ENCODE measurements at regions not wholly inside any gene's neighbourhood (a gene's known extent, or its start where the extent isn't known, plus 50 kb on each side); places are given as distances from the start of the nearest gene placed in this dataset.
"Not testable (repeated sequence)": the region's sequence is repeated elsewhere in the genome, so short reads cannot be mapped to it uniquely, and the experiment has no call there.

DNA sequence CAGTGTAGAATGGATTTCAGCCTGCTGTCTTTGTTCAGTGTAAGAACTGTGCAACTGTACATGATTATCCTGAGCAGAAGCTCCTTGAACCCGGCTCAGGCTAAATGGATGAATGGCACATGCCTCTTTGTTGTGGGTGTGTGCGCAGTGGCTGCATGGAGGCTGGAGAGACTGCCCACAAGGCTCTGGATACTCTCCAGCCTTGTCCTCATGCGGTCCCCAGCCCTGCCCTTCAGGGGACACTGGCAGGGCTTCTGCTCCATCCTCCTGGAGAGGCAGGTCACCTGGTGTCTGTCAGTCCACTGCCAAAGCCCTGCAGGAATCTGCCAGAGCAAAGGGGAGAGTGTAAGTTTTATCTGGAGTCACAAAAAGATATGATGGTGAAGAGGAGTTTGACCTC, 241.7 kb upstream of the EXOC2 start:
- ATAC-seq (no peak), DNase-seq (ENCODE audit: low spot score) (no peak)
- no peak overlapping the region for H3K4me3 Mint-ChIP-seq
- ChIA-PET CTCF (no interaction called here), POLR2A (no interaction called here)
- H3K9me3 Mint-ChIP-seq: peaks cover 3% of the 10 kb centered on the region; the same call in 1 of the 2 replicates
- TF ChIP-seq, protein P1, sequence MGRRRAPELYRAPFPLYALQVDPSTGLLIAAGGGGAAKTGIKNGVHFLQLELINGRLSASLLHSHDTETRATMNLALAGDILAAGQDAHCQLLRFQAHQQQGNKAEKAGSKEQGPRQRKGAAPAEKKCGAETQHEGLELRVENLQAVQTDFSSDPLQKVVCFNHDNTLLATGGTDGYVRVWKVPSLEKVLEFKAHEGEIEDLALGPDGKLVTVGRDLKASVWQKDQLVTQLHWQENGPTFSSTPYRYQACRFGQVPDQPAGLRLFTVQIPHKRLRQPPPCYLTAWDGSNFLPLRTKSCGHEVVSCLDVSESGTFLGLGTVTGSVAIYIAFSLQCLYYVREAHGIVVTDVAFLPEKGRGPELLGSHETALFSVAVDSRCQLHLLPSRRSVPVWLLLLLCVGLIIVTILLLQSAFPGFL (CRISPR knock-in tag; IDR thresholded peaks at IDR 0.05; ENCODE audit: borderline replicate concordance): no peak
- TF ChIP-seq FOXK1 (CRISPR knock-in tag; IDR thresholded peaks at IDR 0.05): no peak
- TF ChIP-seq, protein P2, sequence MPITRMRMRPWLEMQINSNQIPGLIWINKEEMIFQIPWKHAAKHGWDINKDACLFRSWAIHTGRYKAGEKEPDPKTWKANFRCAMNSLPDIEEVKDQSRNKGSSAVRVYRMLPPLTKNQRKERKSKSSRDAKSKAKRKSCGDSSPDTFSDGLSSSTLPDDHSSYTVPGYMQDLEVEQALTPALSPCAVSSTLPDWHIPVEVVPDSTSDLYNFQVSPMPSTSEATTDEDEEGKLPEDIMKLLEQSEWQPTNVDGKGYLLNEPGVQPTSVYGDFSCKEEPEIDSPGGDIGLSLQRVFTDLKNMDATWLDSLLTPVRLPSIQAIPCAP (CRISPR knock-in tag; IDR thresholded peaks at IDR 0.05): no peak
- no peak for TF ChIP-seq TEAD4 (CRISPR knock-in tag; IDR thresholded peaks at IDR 0.05)
- TF ChIP-seq ZNF317 (CRISPR knock-in tag; IDR thresholded peaks at IDR 0.05; ENCODE audit: borderline replicate concordance, low read depth): no peak
- TF ChIP-seq NFATC4 (CRISPR knock-in tag; IDR thresholded peaks at IDR 0.05): no peak
- TF ChIP-seq, protein P3, sequence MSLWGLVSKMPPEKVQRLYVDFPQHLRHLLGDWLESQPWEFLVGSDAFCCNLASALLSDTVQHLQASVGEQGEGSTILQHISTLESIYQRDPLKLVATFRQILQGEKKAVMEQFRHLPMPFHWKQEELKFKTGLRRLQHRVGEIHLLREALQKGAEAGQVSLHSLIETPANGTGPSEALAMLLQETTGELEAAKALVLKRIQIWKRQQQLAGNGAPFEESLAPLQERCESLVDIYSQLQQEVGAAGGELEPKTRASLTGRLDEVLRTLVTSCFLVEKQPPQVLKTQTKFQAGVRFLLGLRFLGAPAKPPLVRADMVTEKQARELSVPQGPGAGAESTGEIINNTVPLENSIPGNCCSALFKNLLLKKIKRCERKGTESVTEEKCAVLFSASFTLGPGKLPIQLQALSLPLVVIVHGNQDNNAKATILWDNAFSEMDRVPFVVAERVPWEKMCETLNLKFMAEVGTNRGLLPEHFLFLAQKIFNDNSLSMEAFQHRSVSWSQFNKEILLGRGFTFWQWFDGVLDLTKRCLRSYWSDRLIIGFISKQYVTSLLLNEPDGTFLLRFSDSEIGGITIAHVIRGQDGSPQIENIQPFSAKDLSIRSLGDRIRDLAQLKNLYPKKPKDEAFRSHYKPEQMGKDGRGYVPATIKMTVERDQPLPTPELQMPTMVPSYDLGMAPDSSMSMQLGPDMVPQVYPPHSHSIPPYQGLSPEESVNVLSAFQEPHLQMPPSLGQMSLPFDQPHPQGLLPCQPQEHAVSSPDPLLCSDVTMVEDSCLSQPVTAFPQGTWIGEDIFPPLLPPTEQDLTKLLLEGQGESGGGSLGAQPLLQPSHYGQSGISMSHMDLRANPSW (CRISPR knock-in tag; conservative IDR thresholded peaks at IDR 0.05; ENCODE audit: low read depth): no peak
- TF ChIP-seq, protein P4, sequence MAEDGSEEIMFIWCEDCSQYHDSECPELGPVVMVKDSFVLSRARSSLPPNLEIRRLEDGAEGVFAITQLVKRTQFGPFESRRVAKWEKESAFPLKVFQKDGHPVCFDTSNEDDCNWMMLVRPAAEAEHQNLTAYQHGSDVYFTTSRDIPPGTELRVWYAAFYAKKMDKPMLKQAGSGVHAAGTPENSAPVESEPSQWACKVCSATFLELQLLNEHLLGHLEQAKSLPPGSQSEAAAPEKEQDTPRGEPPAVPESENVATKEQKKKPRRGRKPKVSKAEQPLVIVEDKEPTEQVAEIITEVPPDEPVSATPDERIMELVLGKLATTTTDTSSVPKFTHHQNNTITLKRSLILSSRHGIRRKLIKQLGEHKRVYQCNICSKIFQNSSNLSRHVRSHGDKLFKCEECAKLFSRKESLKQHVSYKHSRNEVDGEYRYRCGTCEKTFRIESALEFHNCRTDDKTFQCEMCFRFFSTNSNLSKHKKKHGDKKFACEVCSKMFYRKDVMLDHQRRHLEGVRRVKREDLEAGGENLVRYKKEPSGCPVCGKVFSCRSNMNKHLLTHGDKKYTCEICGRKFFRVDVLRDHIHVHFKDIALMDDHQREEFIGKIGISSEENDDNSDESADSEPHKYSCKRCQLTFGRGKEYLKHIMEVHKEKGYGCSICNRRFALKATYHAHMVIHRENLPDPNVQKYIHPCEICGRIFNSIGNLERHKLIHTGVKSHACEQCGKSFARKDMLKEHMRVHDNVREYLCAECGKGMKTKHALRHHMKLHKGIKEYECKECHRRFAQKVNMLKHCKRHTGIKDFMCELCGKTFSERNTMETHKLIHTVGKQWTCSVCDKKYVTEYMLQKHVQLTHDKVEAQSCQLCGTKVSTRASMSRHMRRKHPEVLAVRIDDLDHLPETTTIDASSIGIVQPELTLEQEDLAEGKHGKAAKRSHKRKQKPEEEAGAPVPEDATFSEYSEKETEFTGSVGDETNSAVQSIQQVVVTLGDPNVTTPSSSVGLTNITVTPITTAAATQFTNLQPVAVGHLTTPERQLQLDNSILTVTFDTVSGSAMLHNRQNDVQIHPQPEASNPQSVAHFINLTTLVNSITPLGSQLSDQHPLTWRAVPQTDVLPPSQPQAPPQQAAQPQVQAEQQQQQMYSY (CRISPR knock-in tag; IDR thresholded peaks at IDR 0.05): no peak
- TF ChIP-seq JAZF1 (CRISPR knock-in tag; IDR thresholded peaks at IDR 0.05): no peak
- peaks cover 29% of the 10 kb centered on the region for H3K27me3 Mint-ChIP-seq (ENCODE audit: low read depth)
- H3K27ac Mint-ChIP-seq: no peak overlapping the region
- no peaks in the 10 kb centered on the region for H3K36me3 Mint-ChIP-seq
- peaks cover 25% of the 10 kb centered on the region for H3K4me1 Mint-ChIP-seq

DNA sequence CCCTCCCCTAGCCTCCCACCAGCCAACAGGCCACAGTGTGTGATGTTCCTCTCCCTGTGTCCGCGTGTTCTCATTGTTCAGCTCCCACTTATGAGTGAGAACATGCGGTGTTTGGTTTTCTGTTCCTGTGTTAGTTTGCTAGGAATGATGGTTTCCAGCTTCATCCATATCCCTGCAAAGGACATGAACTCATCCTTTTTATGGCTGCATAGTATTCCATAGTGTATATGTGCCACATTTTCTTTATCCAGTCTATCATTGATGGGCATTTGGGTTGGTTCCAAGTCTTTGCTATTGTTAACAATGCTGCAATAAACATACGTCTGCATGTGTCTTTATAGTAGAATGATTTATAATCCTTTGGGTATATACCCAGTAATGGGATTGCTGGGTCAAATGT, 239.0 kb upstream of the EXOC2 start:
- H3K4me3 Mint-ChIP-seq; CTCF ChIA-PET; ATAC-seq; H3K27ac Mint-ChIP-seq; POLR2A ChIA-PET; DNase-seq (ENCODE audit: low spot score); H3K4me1 Mint-ChIP-seq: not testable (repeated sequence)
- Mint-ChIP-seq H3K27me3 (ENCODE audit: low read depth) (peaks cover 25% of the 10 kb centered on the region), H3K36me3 (peaks cover 12% of the 10 kb centered on the region), H3K9me3 (peaks cover 19% of the 10 kb centered on the region)

DNA sequence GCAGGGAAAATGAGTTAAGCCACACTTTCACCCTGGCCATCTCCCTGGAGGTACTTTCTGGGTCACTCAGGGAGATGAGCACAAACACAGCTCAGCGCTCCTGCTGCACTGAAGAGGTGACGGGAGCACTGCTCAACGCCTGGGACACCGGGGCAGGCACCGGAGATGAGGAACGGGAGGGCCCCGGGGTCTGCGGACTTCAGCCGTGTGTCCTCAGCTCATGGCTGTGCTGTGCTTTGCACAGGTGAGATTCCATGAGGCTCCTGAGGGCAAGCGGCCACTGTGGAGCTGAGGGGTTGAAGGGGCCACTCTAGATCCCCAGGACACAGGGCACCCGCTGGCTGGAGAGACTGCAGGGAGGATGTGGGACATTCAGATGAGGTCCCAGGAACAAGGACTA, 234.2 kb upstream of the EXOC2 start:
- Mint-ChIP-seq H3K4me3 (no peak overlapping the region), H3K4me1 (no peaks in the 10 kb centered on the region), H3K27me3 (ENCODE audit: low read depth) (peaks cover 5% of the 10 kb centered on the region), H3K9me3 (peaks cover 49% of the 10 kb centered on the region), H3K36me3 (peaks cover 21% of the 10 kb centered on the region), H3K27ac (no peak overlapping the region)
- POLR2A ChIA-PET: no interaction called here
- CTCF ChIA-PET: no interaction called here
- DNase-seq (ENCODE audit: low spot score): no peak
- TF ChIP-seq, protein P1 (CRISPR knock-in tag; IDR thresholded peaks at IDR 0.05; ENCODE audit: borderline replicate concordance): no peak
- no peak for ATAC-seq
